CD14-positive monocyte (primary cell): ENCODE measurements at regions not wholly inside any gene's neighbourhood (a gene's known extent, or its start where the extent isn't known, plus 50 kb on each side); places are given as distances from the start of the nearest gene placed in this dataset.

ENCODE experiments used
- DNase-seq, 3 donors: peaks; one replicate each; pipeline ENCODE4 v3.0.0-alpha.2; 2011 to 2022
- H2AFZ ChIP-seq: 2 replicates; pipeline ENCODE4 v1.6.0; 2012; ENCODE audit warnings: mild to moderate bottlenecking, low read depth, low read length, inconsistent platforms; ENCODE audit not compliant: insufficient read depth, poor library complexity, severe bottlenecking
- H3K27ac ChIP-seq, 2 donors: 1 replicate in 1 of 2; 2 replicates in 1 of 2; pipeline ENCODE4 v1.5.1; 2012 to 2013; ENCODE audit warnings: low read length in 2 of 2, control low read depth in 1 of 2, inconsistent platforms in 1 of 2, low read depth in 1 of 2, mild to moderate bottlenecking in 1 of 2
- H3K27me3 ChIP-seq, 2 donors: one replicate each; pipeline versions ENCODE4 v1.6.0 to v1.6.1; 2011 to 2013; ENCODE audit warnings: low read length in 2 of 2; ENCODE audit not compliant: control insufficient read depth in 2 of 2, insufficient read depth in 2 of 2
- H3K36me3 ChIP-seq, 2 donors: replicated peaks in 1 of 2; 1 replicate in 1 of 2; 2 replicates in 1 of 2; pipeline versions ENCODE4 v1.5.1 to v1.6.1; 2012 to 2013; ENCODE audit warnings: low read length in 2 of 2, control low read depth in 1 of 2, inconsistent platforms in 1 of 2, mild to moderate bottlenecking in 1 of 2; ENCODE audit not compliant: insufficient read depth in 2 of 2, control insufficient read depth in 1 of 2
- H3K4me1 ChIP-seq, 2 donors: 1 replicate in 1 of 2; 2 replicates in 1 of 2; pipeline versions ENCODE4 v1.5.1 to v1.6.1; 2012 to 2013; ENCODE audit warnings: low read length in 2 of 2, control low read depth in 1 of 2, inconsistent platforms in 1 of 2, mild to moderate bottlenecking in 1 of 2, moderate library complexity in 1 of 2; ENCODE audit not compliant: insufficient read depth in 2 of 2, control insufficient read depth in 1 of 2
- H3K4me2 ChIP-seq: replicated peaks from 2 replicates; pipeline ENCODE3; 2012; ENCODE audit warnings: low read length, moderate library complexity, mild to moderate bottlenecking; ENCODE audit not compliant: poor library complexity, severe bottlenecking; ENCODE audit errors: extremely low read depth
- H3K4me3 ChIP-seq, 3 experiments: fragments of 200-600 bp in 1 of 3; sonication (generic) in 1 of 3; replicated peaks in 1 of 3; 1 replicate in 2 of 3; 2 replicates in 1 of 3; pipeline ENCODE4 v1.5.1; 2011 to 2013; ENCODE audit warnings: low read length in 3 of 3, mild to moderate bottlenecking in 3 of 3, control low read depth in 2 of 3, low read depth in 2 of 3, inconsistent platforms in 1 of 3, moderate library complexity in 1 of 3
- H3K79me2 ChIP-seq: 2 replicates; pipeline ENCODE4 v1.6.0; 2012; ENCODE audit warnings: mild to moderate bottlenecking, control low read depth, inconsistent platforms, low read length, moderate library complexity; ENCODE audit not compliant: insufficient read depth
- H3K9ac ChIP-seq: 2 replicates; pipeline ENCODE4 v1.6.0; 2017; ENCODE audit warnings: low read length, mild to moderate bottlenecking; ENCODE audit not compliant: insufficient read depth, poor library complexity, severe bottlenecking
- H3K9me3 ChIP-seq, 2 donors: replicated peaks in 1 of 2; 1 replicate in 1 of 2; 2 replicates in 1 of 2; pipeline versions ENCODE4 v1.5.1 to v1.6.1; 2012 to 2013; ENCODE audit warnings: low read length in 2 of 2, control low read depth in 1 of 2; ENCODE audit not compliant: control insufficient read depth in 1 of 2, insufficient read depth in 1 of 2
- H4K20me1 ChIP-seq: 2 replicates; pipeline ENCODE4 v1.6.0; 2012; ENCODE audit warnings: mild to moderate bottlenecking, low read length, control low read depth, moderate library complexity; ENCODE audit not compliant: insufficient read depth
- H3K27ac Mint-ChIP-seq, 7 donors: one replicate each; pipeline ENCODE4 v1.8.0; 2020; ENCODE audit warnings: mild to moderate bottlenecking in 7 of 7, mixed read lengths in 7 of 7, moderate library complexity in 6 of 7, inconsistent platforms in 2 of 7
- H3K27me3 Mint-ChIP-seq, 3 donors: one replicate each; pipeline ENCODE4 v1.8.0; 2021 to 2022; ENCODE audit warnings: low read depth in 3 of 3, mild to moderate bottlenecking in 3 of 3, mixed read lengths in 3 of 3, moderate library complexity in 3 of 3, inconsistent platforms in 1 of 3
- H3K36me3 Mint-ChIP-seq, 2 donors: one replicate each; pipeline ENCODE4 v1.8.0; 2020; ENCODE audit warnings: mixed read lengths in 2 of 2, inconsistent platforms in 1 of 2, mild to moderate bottlenecking in 1 of 2
- H3K4me1 Mint-ChIP-seq: one replicate; pipeline ENCODE4 v1.8.0; 2020; ENCODE audit warnings: mild to moderate bottlenecking, mixed read lengths
- H3K4me3 Mint-ChIP-seq, 2 donors: one replicate each; pipeline ENCODE4 v1.8.0; 2020; ENCODE audit warnings: mild to moderate bottlenecking in 2 of 2, mixed read lengths in 2 of 2, moderate library complexity in 1 of 2
- H3K9me3 Mint-ChIP-seq, 7 donors: one replicate each; pipeline ENCODE4 v1.8.0; 2020 to 2022; ENCODE audit warnings: mixed read lengths in 7 of 7, mild to moderate bottlenecking in 6 of 7, moderate library complexity in 6 of 7, inconsistent platforms in 2 of 7
- WGBS: methylation state at CpG from one replicate; pipeline ENCODE4 v1.1.5; 2013; ENCODE audit warnings: missing lambda C conversion rate; ENCODE audit not compliant: insufficient coverage; 5-methylcytosine and 5-hydroxymethylcytosine counted together
- intact Hi-C, 2 donors: fragments of 100-400 bp; cut with micrococcal nuclease; formaldehyde crosslinking; loops; one replicate each; pipeline versions ENCODE4 v1.15.0 to v1.15.1; 2023
- TF ChIP-seq, protein P1 (sequence below): fragments of 200-600 bp; IDR thresholded peaks from one replicate; pipeline ENCODE4 v1.8.0; 2022; ENCODE audit warnings: antibody characterized with exemption, mild to moderate bottlenecking

DNA sequence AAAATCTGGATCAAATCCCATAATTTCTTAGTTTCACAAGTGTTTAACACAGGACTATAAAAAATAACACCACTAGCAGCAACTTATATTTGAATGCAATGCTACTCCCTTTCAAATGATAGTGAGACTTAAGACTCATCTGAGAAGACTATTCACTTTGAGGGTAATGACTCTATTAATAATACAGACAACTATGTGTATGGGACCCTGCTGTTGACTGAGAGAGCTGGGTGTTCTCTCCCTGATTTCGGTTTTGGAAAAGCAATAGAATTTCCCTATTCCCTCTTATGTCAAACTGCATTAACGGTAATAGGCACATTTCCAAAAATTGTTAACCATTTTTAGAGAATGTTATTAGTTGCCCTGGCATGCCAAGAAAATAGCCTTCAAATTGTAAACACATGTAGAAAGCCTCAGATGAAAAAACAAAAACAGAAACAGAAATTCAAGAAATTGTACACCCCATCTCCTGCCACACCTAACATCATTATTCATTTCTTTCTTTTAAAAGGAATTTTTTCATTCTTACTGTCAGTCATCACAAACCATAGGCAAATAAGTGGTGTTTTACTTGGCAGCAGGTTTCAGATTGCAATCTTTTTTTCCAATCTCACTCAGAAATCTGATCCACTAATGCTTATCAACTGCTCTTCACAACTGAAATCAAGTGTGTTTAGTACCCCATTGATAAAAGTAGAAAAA, 153.7 kb downstream of the TFPI2 start:
- WGBS = no CpG with 5 or more reads among the region's 2 CpGs
- no peaks in the 10 kb centered on the region for H3K79me2 ChIP-seq
- Mint-ChIP-seq H3K9me3 (no peaks in the 10 kb centered on the region), H3K36me3 (no peaks in the 10 kb centered on the region), H3K27ac (no peak overlapping the region), H3K27me3 (no peaks in the 10 kb centered on the region), H3K4me3 (no peak overlapping the region), H3K4me1 (no peaks in the 10 kb centered on the region)
- DNase-seq = no peak
- no peaks in the 10 kb centered on the region for H3K9me3 ChIP-seq
- H3K4me2 ChIP-seq = no peak overlapping the region
- intact Hi-C loops = no loop called here
- no peaks in the 10 kb centered on the region for H3K4me1 ChIP-seq
- H4K20me1 ChIP-seq = no peaks in the 10 kb centered on the region
- H3K9ac ChIP-seq = no peak overlapping the region
- H3K36me3 ChIP-seq = no peaks in the 10 kb centered on the region
- no peak overlapping the region for H3K4me3 ChIP-seq
- H2AFZ ChIP-seq = no peak overlapping the region
- TF ChIP-seq, protein P1, sequence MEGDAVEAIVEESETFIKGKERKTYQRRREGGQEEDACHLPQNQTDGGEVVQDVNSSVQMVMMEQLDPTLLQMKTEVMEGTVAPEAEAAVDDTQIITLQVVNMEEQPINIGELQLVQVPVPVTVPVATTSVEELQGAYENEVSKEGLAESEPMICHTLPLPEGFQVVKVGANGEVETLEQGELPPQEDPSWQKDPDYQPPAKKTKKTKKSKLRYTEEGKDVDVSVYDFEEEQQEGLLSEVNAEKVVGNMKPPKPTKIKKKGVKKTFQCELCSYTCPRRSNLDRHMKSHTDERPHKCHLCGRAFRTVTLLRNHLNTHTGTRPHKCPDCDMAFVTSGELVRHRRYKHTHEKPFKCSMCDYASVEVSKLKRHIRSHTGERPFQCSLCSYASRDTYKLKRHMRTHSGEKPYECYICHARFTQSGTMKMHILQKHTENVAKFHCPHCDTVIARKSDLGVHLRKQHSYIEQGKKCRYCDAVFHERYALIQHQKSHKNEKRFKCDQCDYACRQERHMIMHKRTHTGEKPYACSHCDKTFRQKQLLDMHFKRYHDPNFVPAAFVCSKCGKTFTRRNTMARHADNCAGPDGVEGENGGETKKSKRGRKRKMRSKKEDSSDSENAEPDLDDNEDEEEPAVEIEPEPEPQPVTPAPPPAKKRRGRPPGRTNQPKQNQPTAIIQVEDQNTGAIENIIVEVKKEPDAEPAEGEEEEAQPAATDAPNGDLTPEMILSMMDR = no peak
- no peak overlapping the region for H3K27ac ChIP-seq
- no peaks in the 10 kb centered on the region for H3K27me3 ChIP-seq

DNA sequence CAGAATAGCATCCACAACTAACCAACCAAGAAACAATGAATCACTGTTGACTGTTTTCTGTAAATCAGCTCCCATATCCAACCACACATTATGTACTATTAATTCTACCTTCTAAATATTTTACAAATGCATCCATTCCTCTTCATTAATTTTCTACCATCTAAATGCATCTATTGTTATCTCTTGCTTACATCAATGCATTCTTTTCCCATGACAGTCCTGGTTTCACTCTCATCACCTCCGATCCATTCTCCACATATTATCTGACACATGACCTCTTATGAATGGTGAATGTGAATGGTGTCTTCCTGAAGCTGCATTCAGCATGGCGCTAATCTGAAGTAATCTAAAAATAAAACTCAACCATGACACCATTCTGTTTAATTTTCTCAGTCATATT, 153.8 kb upstream of the CALCR start:
- Histone ChIP-seq H3K36me3 (no peaks in the 10 kb centered on the region), H3K4me2 (no peak overlapping the region), H3K27ac (no peak overlapping the region), H3K79me2 (no peaks in the 10 kb centered on the region), H3K4me3 (no peak overlapping the region), H3K27me3 (no peaks in the 10 kb centered on the region), H2AFZ (no peak overlapping the region), H3K4me1 (no peaks in the 10 kb centered on the region), H3K9me3 (no peaks in the 10 kb centered on the region), H4K20me1 (no peaks in the 10 kb centered on the region), H3K9ac (no peak overlapping the region)
- TF ChIP-seq, protein P1 = no peak
- Mint-ChIP-seq H3K4me1 (no peaks in the 10 kb centered on the region), H3K27me3 (peaks cover 0 to 1% (median 1%) of the 10 kb centered on the region in 3 donors), H3K36me3 (no peaks in the 10 kb centered on the region), H3K27ac (no peak overlapping the region), H3K4me3 (no peak overlapping the region), H3K9me3 (peaks cover 0 to 2% (median 0%) of the 10 kb centered on the region in 7 donors)
- DNase-seq = no peak
- intact Hi-C loops = no loop called here
- no CpG with 5 or more reads among the region's 2 CpGs for WGBS
